ENCODE measurements at regions not wholly inside any gene's neighbourhood (a gene's known extent, or its start where the extent isn't known, plus 50 kb on each side); places are given as distances from the start of the nearest gene placed in this dataset.

DNA sequence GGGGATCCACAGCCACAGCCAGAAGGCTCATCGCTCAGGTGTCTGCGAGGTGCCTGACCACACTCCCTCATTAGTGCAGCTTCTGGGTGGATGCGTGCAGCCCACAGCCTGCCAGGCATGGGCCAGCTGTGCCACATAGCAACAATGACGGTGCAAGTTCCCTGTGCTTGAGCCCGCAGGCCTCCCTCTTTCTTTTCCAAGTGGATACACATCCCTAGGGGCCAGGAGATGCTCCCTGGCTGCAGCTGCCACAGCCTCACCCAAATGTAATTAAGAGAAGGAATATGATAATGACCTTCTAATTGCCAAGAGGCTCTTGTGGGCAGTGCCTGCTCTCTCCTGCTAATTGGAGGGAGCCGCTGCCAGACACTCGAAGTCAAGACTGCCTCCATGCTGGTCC, 116.0 kb upstream of the PPP1R26 start:
- TF ChIP-seq ZC3H10 (CRISPR knock-in tag; IDR thresholded peaks at IDR 0.05) = no peak
- TF ChIP-seq, protein P1, sequence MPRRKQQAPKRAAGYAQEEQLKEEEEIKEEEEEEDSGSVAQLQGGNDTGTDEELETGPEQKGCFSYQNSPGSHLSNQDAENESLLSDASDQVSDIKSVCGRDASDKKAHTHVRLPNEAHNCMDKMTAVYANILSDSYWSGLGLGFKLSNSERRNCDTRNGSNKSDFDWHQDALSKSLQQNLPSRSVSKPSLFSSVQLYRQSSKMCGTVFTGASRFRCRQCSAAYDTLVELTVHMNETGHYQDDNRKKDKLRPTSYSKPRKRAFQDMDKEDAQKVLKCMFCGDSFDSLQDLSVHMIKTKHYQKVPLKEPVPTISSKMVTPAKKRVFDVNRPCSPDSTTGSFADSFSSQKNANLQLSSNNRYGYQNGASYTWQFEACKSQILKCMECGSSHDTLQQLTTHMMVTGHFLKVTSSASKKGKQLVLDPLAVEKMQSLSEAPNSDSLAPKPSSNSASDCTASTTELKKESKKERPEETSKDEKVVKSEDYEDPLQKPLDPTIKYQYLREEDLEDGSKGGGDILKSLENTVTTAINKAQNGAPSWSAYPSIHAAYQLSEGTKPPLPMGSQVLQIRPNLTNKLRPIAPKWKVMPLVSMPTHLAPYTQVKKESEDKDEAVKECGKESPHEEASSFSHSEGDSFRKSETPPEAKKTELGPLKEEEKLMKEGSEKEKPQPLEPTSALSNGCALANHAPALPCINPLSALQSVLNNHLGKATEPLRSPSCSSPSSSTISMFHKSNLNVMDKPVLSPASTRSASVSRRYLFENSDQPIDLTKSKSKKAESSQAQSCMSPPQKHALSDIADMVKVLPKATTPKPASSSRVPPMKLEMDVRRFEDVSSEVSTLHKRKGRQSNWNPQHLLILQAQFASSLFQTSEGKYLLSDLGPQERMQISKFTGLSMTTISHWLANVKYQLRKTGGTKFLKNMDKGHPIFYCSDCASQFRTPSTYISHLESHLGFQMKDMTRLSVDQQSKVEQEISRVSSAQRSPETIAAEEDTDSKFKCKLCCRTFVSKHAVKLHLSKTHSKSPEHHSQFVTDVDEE (CRISPR knock-in tag; IDR thresholded peaks at IDR 0.05) = no peak
- TF ChIP-seq ZFP3 (CRISPR knock-in tag; IDR thresholded peaks at IDR 0.05) = no peak
- no peak for TF ChIP-seq TCF4 (CRISPR knock-in tag; IDR thresholded peaks at IDR 0.05; ENCODE audit: borderline replicate concordance)
- TF ChIP-seq, protein P2, sequence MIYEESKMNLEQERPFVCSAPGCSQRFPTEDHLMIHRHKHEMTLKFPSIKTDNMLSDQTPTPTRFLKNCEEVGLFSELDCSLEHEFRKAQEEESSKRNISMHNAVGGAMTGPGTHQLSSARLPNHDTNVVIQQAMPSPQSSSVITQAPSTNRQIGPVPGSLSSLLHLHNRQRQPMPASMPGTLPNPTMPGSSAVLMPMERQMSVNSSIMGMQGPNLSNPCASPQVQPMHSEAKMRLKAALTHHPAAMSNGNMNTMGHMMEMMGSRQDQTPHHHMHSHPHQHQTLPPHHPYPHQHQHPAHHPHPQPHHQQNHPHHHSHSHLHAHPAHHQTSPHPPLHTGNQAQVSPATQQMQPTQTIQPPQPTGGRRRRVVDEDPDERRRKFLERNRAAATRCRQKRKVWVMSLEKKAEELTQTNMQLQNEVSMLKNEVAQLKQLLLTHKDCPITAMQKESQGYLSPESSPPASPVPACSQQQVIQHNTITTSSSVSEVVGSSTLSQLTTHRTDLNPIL (CRISPR knock-in tag; IDR thresholded peaks at IDR 0.05; ENCODE audit: low read depth) = no peak
- TF ChIP-seq, protein P3, sequence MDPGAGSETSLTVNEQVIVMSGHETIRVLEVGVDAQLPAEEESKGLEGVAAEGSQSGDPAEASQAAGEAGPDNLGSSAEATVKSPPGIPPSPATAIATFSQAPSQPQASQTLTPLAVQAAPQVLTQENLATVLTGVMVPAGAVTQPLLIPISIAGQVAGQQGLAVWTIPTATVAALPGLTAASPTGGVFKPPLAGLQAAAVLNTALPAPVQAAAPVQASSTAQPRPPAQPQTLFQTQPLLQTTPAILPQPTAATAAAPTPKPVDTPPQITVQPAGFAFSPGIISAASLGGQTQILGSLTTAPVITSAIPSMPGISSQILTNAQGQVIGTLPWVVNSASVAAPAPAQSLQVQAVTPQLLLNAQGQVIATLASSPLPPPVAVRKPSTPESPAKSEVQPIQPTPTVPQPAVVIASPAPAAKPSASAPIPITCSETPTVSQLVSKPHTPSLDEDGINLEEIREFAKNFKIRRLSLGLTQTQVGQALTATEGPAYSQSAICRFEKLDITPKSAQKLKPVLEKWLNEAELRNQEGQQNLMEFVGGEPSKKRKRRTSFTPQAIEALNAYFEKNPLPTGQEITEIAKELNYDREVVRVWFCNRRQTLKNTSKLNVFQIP (CRISPR knock-in tag; IDR thresholded peaks at IDR 0.05; ENCODE audit: borderline replicate concordance, low read depth) = no peak
- no peak for ATAC-seq

- ATAC-seq = no peak
- TF ChIP-seq ZFP30 (CRISPR knock-in tag; IDR thresholded peaks at IDR 0.05) (no peak), GLIS3 (CRISPR knock-in tag; IDR thresholded peaks at IDR 0.05) (no peak)
- TF ChIP-seq, protein P2 (CRISPR knock-in tag; IDR thresholded peaks at IDR 0.05; ENCODE audit: low read depth) = no peak
Measured at GRCh38 chr9:135365013-135365768, 114.4 kb upstream of the PPP1R26 start.

GRCh38 chr9:135366104-135366503, 113.5 kb upstream of the PPP1R26 start:
- no peak for ATAC-seq
- TF ChIP-seq RARB (CRISPR knock-in tag; IDR thresholded peaks at IDR 0.05) = no peak
- TF ChIP-seq, protein P2 (CRISPR knock-in tag; IDR thresholded peaks at IDR 0.05; ENCODE audit: low read depth) = no peak
- TF ChIP-seq PATZ1 (CRISPR knock-in tag; IDR thresholded peaks at IDR 0.05; ENCODE audit: borderline replicate concordance) = no peak
- TF ChIP-seq TOX (CRISPR knock-in tag; IDR thresholded peaks at IDR 0.05; ENCODE audit: borderline replicate concordance) = no peak
- TF ChIP-seq ARNTL (CRISPR knock-in tag; IDR thresholded peaks at IDR 0.05; ENCODE audit: borderline replicate concordance, low read depth) = no peak

DNA sequence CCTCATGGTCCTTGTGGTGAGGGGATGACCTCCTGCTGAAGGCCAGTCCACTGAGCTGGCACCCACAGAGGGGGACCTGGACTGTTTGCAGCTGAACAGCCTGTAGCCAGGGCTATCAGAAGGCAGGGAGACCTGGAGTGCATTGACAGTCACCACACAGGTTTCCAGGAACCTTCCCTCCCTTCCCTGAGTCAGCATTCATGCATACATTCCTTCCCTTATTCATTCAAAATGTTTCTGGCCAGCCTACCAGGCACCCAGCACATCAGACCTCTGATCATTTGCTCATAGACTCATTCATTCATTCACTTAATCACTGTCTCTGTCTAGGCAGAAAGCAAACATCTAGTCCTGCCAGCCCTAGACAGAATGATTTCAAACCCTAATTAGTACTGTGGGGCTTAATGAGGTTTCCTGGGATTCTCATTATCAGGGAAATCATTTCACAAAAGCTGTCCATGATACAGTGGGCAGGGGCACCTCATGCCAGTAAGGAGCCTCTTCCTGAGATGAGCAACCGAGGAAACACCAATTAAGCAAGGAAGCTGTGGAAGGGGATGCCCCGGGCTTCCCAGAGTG, 110.1 kb upstream of the PPP1R26 start:
- no peak for ATAC-seq

More for the DNA sequence above, 110.1 kb upstream of the PPP1R26 start:
- TF ChIP-seq, protein P4, sequence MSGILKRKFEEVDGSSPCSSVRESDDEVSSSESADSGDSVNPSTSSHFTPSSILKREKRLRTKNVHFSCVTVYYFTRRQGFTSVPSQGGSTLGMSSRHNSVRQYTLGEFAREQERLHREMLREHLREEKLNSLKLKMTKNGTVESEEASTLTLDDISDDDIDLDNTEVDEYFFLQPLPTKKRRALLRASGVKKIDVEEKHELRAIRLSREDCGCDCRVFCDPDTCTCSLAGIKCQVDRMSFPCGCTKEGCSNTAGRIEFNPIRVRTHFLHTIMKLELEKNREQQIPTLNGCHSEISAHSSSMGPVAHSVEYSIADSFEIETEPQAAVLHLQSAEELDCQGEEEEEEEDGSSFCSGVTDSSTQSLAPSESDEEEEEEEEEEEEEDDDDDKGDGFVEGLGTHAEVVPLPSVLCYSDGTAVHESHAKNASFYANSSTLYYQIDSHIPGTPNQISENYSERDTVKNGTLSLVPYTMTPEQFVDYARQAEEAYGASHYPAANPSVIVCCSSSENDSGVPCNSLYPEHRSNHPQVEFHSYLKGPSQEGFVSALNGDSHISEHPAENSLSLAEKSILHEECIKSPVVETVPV (CRISPR knock-in tag; IDR thresholded peaks at IDR 0.05) = no peak
- TF ChIP-seq ZC3H10 (CRISPR knock-in tag; IDR thresholded peaks at IDR 0.05) = no peak
- TF ChIP-seq ZNF70 (CRISPR knock-in tag; IDR thresholded peaks at IDR 0.05) = no peak
- no peak for TF ChIP-seq ARNTL (CRISPR knock-in tag; IDR thresholded peaks at IDR 0.05; ENCODE audit: borderline replicate concordance, low read depth)
- TF ChIP-seq ZFP30 (CRISPR knock-in tag; IDR thresholded peaks at IDR 0.05) = no peak
- no peak for TF ChIP-seq ZFP3 (CRISPR knock-in tag; IDR thresholded peaks at IDR 0.05)
- no peak for TF ChIP-seq GLIS3 (CRISPR knock-in tag; IDR thresholded peaks at IDR 0.05)
- no peak for TF ChIP-seq TOX (CRISPR knock-in tag; IDR thresholded peaks at IDR 0.05; ENCODE audit: borderline replicate concordance)
- no peak for TF ChIP-seq ISL1 (CRISPR knock-in tag; IDR thresholded peaks at IDR 0.05)
- TF ChIP-seq RARB (CRISPR knock-in tag; IDR thresholded peaks at IDR 0.05) = no peak
- no peak for TF ChIP-seq OSR1 (CRISPR knock-in tag; IDR thresholded peaks at IDR 0.05)

Data from SK-N-SH treated with all-trans-retinoic acid at 6 μM for 48 hours (cell line).